ENCODE measurements at regions not wholly inside any gene's neighbourhood (a gene's known extent, or its start where the extent isn't known, plus 50 kb on each side); places are given as distances from the start of the nearest gene placed in this dataset.
"Not testable (repeated sequence)": the region's sequence is repeated elsewhere in the genome, so short reads cannot be mapped to it uniquely, and the experiment has no call there.

DNA sequence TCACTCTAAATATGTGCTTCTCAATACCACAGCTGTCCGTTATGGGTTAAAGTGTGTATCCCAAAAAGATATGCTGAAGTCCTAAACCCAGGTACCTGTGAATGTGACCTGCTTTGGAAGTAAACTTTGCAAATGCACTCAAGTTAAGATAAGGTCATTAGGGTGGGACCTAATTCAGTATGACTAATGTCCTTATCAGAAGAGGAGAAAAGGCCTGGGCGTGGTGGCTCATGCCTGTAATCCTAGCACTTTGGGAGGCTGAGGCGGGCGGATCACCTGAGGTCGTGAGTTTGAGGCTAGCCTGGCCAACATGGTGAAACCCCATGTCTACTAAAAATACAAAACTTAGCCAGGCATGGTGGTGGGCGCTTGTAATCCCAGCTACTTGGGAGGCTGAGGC, 452.1 kb downstream of the EPM2A start:
- CTCF ChIA-PET (ENCODE audit: partially characterized antibody); H3K4me2 ChIP-seq (ENCODE audit: insufficient read depth in 1 of 2, low read depth in 2 of 2, low read length in 2 of 2); H3K56ac ChIP-seq (replicated peaks; ENCODE audit: insufficient read length, low read depth, low read length); H2BK12ac ChIP-seq (ENCODE audit: low read depth, low read length); H4K91ac ChIP-seq (replicated peaks; ENCODE audit: insufficient read length, low read length); H3K14ac ChIP-seq (ENCODE audit: insufficient read length); H4K20me1 ChIP-seq (replicated peaks in 1 of 2; ENCODE audit: control insufficient read depth in 1 of 2, insufficient read depth in 2 of 2, low read length in 2 of 2); H2BK20ac ChIP-seq (ENCODE audit: low read length); H3K4me3 ChIP-seq (ENCODE audit: extremely low read depth in 1 of 4, insufficient read depth in 2 of 4, low read depth in 3 of 4, low read length in 4 of 4); H2BK120ac ChIP-seq (replicated peaks; ENCODE audit: low read depth, low read length); H3K23ac ChIP-seq (ENCODE audit: insufficient read length); H3K79me2 ChIP-seq (ENCODE audit: control insufficient read depth in 1 of 2, insufficient read depth in 2 of 2, low read length in 2 of 2); H4K5ac ChIP-seq (ENCODE audit: insufficient read length, low read depth, low read length); H3K23me2 ChIP-seq (ENCODE audit: low read depth, low read length); POLR2A ChIA-PET (ENCODE audit: partially characterized antibody); H3K27ac ChIP-seq (ENCODE audit: low read depth, low read length); H2AFZ ChIP-seq (ENCODE audit: low read length); H3K27me3 ChIP-seq (replicated peaks in 1 of 4; ENCODE audit: control insufficient read depth in 3 of 4, extremely low read depth in 1 of 4, insufficient read depth in 3 of 4, low read length in 3 of 4); DNase-seq (ENCODE audit: low read depth in 1 of 2, low spot score in 2 of 2); H3K36me3 ChIP-seq (ENCODE audit: control insufficient read depth in 2 of 4, insufficient read depth in 4 of 4, low read length in 3 of 4); H2BK15ac ChIP-seq (ENCODE audit: low read length); H3K9me3 ChIP-seq (ENCODE audit: insufficient read depth in 2 of 2, low read depth in 1 of 2, low read length in 1 of 2); H3K4ac ChIP-seq (replicated peaks; ENCODE audit: insufficient read length, low read depth, low read length); H4K8ac ChIP-seq (ENCODE audit: extremely low read depth, insufficient read depth, low read length); H2AK5ac ChIP-seq (ENCODE audit: low read depth, low read length); FAIRE-seq; H3K18ac ChIP-seq (ENCODE audit: extremely low read depth, low read length); H3K9ac ChIP-seq (replicated peaks in 1 of 4; ENCODE audit: extremely low read depth in 1 of 4, low read depth in 3 of 4, low read length in 3 of 4); H3K4me1 ChIP-seq (replicated peaks in 1 of 4; ENCODE audit: control insufficient read depth in 3 of 4, insufficient read depth in 4 of 4, low read length in 3 of 4); H2BK5ac ChIP-seq (ENCODE audit: low read depth, low read length); H3K79me1 ChIP-seq (ENCODE audit: low read depth, low read length): not testable (repeated sequence)
- WGBS, 2 experiments (ENCODE audit: extremely low coverage in 1 of 2, insufficient coverage in 1 of 2, insufficient read length in 1 of 2, insufficient replicate concordance in 2 of 2, low coverage in 1 of 2, low lambda C conversion rate in 2 of 2, missing lambda C conversion rate in 1 of 2) = 99% methylated on average over 6 of the region's 6 CpGs; no CpG with 5 or more reads in 1 of the 2 experiments

Measured in H1 (cell line).